Suprapubic skin (tissue), 4 donors: ENCODE measurements at regions not wholly inside any gene's neighbourhood (a gene's known extent, or its start where the extent isn't known, plus 50 kb on each side); places are given as distances from the start of the nearest gene placed in this dataset.

Experiments used
- DNase-seq, 2 donors: peaks; one replicate each; pipeline ENCODE4 v3.0.0-alpha.2; 2019; ENCODE audit warnings: low spot score in 2 of 2
- H3K27ac ChIP-seq: fragments of 200-600 bp; sonication (generic); one replicate; pipeline ENCODE4 v1.5.1; 2019
- H3K27me3 ChIP-seq: fragments of 200-600 bp; sonication (generic); one replicate; pipeline ENCODE4 v1.5.1; 2019
- H3K36me3 ChIP-seq: fragments of 200-600 bp; sonication (generic); one replicate; pipeline ENCODE4 v1.5.1; 2019
- H3K4me1 ChIP-seq: fragments of 200-600 bp; sonication (generic); one replicate; pipeline ENCODE4 v1.5.1; 2019
- H3K4me3 ChIP-seq: fragments of 200-600 bp; sonication (generic); one replicate; pipeline ENCODE4 v1.5.1; 2019; ENCODE audit warnings: mild to moderate bottlenecking
- H3K9me3 ChIP-seq: fragments of 200-600 bp; sonication (generic); one replicate; pipeline ENCODE4 v1.5.1; 2019
- CTCF ChIP-seq, 2 donors: fragments of 200-600 bp in 1 of 2; fragments of 450-650 bp in 1 of 2; sonication (generic) in 1 of 2; IDR thresholded peaks; one replicate each; pipeline ENCODE4 v1.5.1; 2016 to 2019; ENCODE audit warnings: antibody characterized with exemption in 2 of 2, mild to moderate bottlenecking in 1 of 2, moderate library complexity in 1 of 2
- EP300 ChIP-seq: sonication (generic); formaldehyde crosslinking; IDR thresholded peaks from one replicate; pipeline ENCODE4 v1.6.1; 2017; ENCODE audit warnings: antibody characterized with exemption
- POLR2A ChIP-seq, 2 donors: fragments of 450-650 bp; IDR thresholded peaks; one replicate each; pipeline ENCODE4 v1.6.1; 2017; ENCODE audit warnings: antibody characterized with exemption in 2 of 2, mild to moderate bottlenecking in 2 of 2, moderate library complexity in 2 of 2
- POLR2AphosphoS5 ChIP-seq, 3 donors: sonication (generic); formaldehyde crosslinking; IDR thresholded peaks; one replicate each; pipeline ENCODE4 v1.6.1; 2017; ENCODE audit warnings: antibody characterized with exemption in 3 of 3
- WGBS: methylation state at CpG from one replicate; pipeline ENCODE4 v1.1.5; 2018; 5-methylcytosine and 5-hydroxymethylcytosine counted together

GRCh38 chr1:4107291-4107690, 207.2 kb upstream of the C1orf174 start:
- Histone ChIP-seq H3K9me3 (no peaks in the 10 kb centered on the region), H3K4me1 (no peaks in the 10 kb centered on the region), H3K4me3 (no peak overlapping the region), H3K36me3 (no peaks in the 10 kb centered on the region), H3K27me3 (peaks cover 13% of the 10 kb centered on the region), H3K27ac (no peak overlapping the region)
- DNase-seq, result peak in 1 of 2 donors; percentile 72
- WGBS, result 98% methylated on average over 5 of the region's 8 CpGs
- TF ChIP-seq POLR2A (IDR thresholded peaks at IDR 0.05), result no peak
- no peak for TF ChIP-seq POLR2AphosphoS5 (IDR thresholded peaks at IDR 0.05)
- TF ChIP-seq CTCF (IDR thresholded peaks at IDR 0.05), result no peak
- no peak for TF ChIP-seq EP300

GRCh38 chr1:4108331-4108730, 208.3 kb upstream of the C1orf174 start:
- TF ChIP-seq CTCF (IDR thresholded peaks at IDR 0.05) (no peak), EP300 (no peak), POLR2A (IDR thresholded peaks at IDR 0.05) (no peak), POLR2AphosphoS5 (IDR thresholded peaks at IDR 0.05) (no peak)
- no peaks in the 10 kb centered on the region for H3K4me1 ChIP-seq
- DNase-seq, result peak in 1 of 2 donors; percentile 64
- H3K27me3 ChIP-seq, result peaks cover 13% of the 10 kb centered on the region
- no peaks in the 10 kb centered on the region for H3K9me3 ChIP-seq
- H3K27ac ChIP-seq, result no peak overlapping the region
- no peak overlapping the region for H3K4me3 ChIP-seq
- WGBS, result 42% methylated on average over 10 of the region's 10 CpGs
- H3K36me3 ChIP-seq, result no peaks in the 10 kb centered on the region

- Histone ChIP-seq H3K36me3 (no peaks in the 10 kb centered on the region), H3K4me1 (no peaks in the 10 kb centered on the region), H3K9me3 (no peaks in the 10 kb centered on the region), H3K4me3 (no peak overlapping the region), H3K27me3 (peaks cover 13% of the 10 kb centered on the region), H3K27ac (no peak overlapping the region)
- 68% methylated on average over 29 of the region's 29 CpGs for WGBS
- no peak for TF ChIP-seq CTCF (IDR thresholded peaks at IDR 0.05)
- TF ChIP-seq EP300, result no peak
- TF ChIP-seq POLR2AphosphoS5 (IDR thresholded peaks at IDR 0.05), result no peak
- DNase-seq, result peak; percentile 35 to 78
Measured at GRCh38 chr1:4108758-4109627, 208.9 kb upstream of the C1orf174 start.

GRCh38 chr1:4109628-4109940, 209.5 kb upstream of the C1orf174 start:
- H3K4me1 ChIP-seq, result no peaks in the 10 kb centered on the region
- no peaks in the 10 kb centered on the region for H3K36me3 ChIP-seq
- no CpG with 5 or more reads among the region's 10 CpGs for WGBS
- H3K27ac ChIP-seq, result no peak overlapping the region
- DNase-seq, result peak; percentile 39 to 61
- no peak overlapping the region for H3K4me3 ChIP-seq
- peaks cover 15% of the 10 kb centered on the region for H3K27me3 ChIP-seq
- H3K9me3 ChIP-seq, result no peaks in the 10 kb centered on the region
- TF ChIP-seq POLR2A (IDR thresholded peaks at IDR 0.05), result no peak
- no peak for TF ChIP-seq EP300
- TF ChIP-seq CTCF (IDR thresholded peaks at IDR 0.05), result no peak
- no peak for TF ChIP-seq POLR2AphosphoS5 (IDR thresholded peaks at IDR 0.05)

- TF ChIP-seq POLR2A (IDR thresholded peaks at IDR 0.05), result no peak
- TF ChIP-seq CTCF (IDR thresholded peaks at IDR 0.05), result no peak
- TF ChIP-seq EP300, result no peak
- TF ChIP-seq POLR2AphosphoS5 (IDR thresholded peaks at IDR 0.05), result no peak
- no peaks in the 10 kb centered on the region for H3K9me3 ChIP-seq
- no peaks in the 10 kb centered on the region for H3K36me3 ChIP-seq
Measured at GRCh38 chr1:4110888-4111287, 210.8 kb upstream of the C1orf174 start.

More at GRCh38 chr1:4110888-4111287, 210.8 kb upstream of the C1orf174 start:
- 82% methylated on average over 8 of the region's 8 CpGs for WGBS
- peak; percentile 32 to 44 for DNase-seq
- no peaks in the 10 kb centered on the region for H3K4me1 ChIP-seq
- H3K27me3 ChIP-seq, result peaks cover 12% of the 10 kb centered on the region
- no peak overlapping the region for H3K27ac ChIP-seq
- no peak overlapping the region for H3K4me3 ChIP-seq
